SJSA1 (cell line): ENCODE measurements at regions not wholly inside any gene's neighbourhood (a gene's known extent, or its start where the extent isn't known, plus 50 kb on each side); places are given as distances from the start of the nearest gene placed in this dataset.
"Not testable (repeated sequence)": the region's sequence is repeated elsewhere in the genome, so short reads cannot be mapped to it uniquely, and the experiment has no call there.

Experiments used
- DNase-seq, 2 experiments: peaks; one replicate each; pipeline ENCODE4 v3.0.0-alpha.2; 2015 to 2020; ENCODE audit warnings: low spot score in 2 of 2, low read depth in 1 of 2
- H3K27ac ChIP-seq: fragments of 250-450 bp; sonication (Bioruptor Pico); 2 replicates; pipeline ENCODE4 v1.5.1; 2020; ENCODE audit warnings: mild to moderate bottlenecking, moderate library complexity
- H3K27me3 ChIP-seq: fragments of 250-450 bp; sonication (Bioruptor Pico); replicated peaks from 2 replicates; pipeline ENCODE4 v1.5.1; 2020; ENCODE audit warnings: mild to moderate bottlenecking, moderate library complexity
- H3K36me3 ChIP-seq: fragments of 250-450 bp; sonication (Bioruptor Pico); 2 replicates; pipeline ENCODE4 v1.5.1; 2020; ENCODE audit warnings: mild to moderate bottlenecking
- H3K4me1 ChIP-seq: fragments of 250-450 bp; sonication (Bioruptor Pico); replicated peaks from 2 replicates; pipeline ENCODE4 v1.6.1; 2021; ENCODE audit warnings: mild to moderate bottlenecking
- H3K4me3 ChIP-seq: fragments of 250-450 bp; sonication (Bioruptor Pico); 2 replicates; pipeline ENCODE4 v1.5.1; 2020; ENCODE audit warnings: mild to moderate bottlenecking
- H3K9me3 ChIP-seq: fragments of 250-450 bp; sonication (Bioruptor Pico); replicated peaks from 2 replicates; pipeline ENCODE4 v1.5.1; 2020; ENCODE audit warnings: mild to moderate bottlenecking

- not testable (repeated sequence) for H3K4me1 ChIP-seq
Measured at GRCh38 chr11:71707083-71707482, 124.4 kb upstream of the KRTAP5-11 start.

DNA sequence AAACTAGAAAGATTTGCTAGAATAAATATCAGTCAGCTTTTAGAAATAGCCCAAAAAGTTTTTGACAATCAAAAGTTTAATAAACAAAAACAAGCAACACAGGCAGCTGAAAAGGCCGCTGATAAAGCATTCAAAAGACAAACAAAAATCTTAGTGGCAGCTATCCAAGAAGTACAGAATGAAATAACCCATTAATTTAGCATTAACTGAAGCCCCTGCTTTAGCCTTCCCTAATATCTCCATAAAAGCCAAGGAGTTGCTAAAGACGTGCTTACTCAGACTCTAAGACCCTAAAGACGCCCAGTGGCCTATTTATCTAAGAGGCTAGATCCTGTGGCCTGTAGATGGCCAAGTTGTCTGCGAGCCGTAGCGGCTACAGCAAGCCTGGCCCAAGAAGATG, 123.5 kb upstream of the DEFB108B start:
- H3K9me3 ChIP-seq, DNase-seq, H3K4me3 ChIP-seq, H3K27ac ChIP-seq, H3K4me1 ChIP-seq, H3K27me3 ChIP-seq, H3K36me3 ChIP-seq: not testable (repeated sequence)

More at GRCh38 chr11:71707083-71707482, 124.4 kb upstream of the KRTAP5-11 start:
- H3K4me3 ChIP-seq, H3K27me3 ChIP-seq, H3K36me3 ChIP-seq, H3K9me3 ChIP-seq, H3K27ac ChIP-seq, DNase-seq: not testable (repeated sequence)

GRCh38 chr11:71710171-71710671, 122.8 kb upstream of the DEFB108B start:
- not testable (repeated sequence) for H3K4me3 ChIP-seq, DNase-seq, H3K4me1 ChIP-seq, H3K36me3 ChIP-seq, H3K27me3 ChIP-seq, H3K9me3 ChIP-seq, H3K27ac ChIP-seq

GRCh38 chr11:71710701-71711385, 122.2 kb upstream of the DEFB108B start:
- H3K9me3 ChIP-seq, H3K4me3 ChIP-seq, H3K27me3 ChIP-seq, H3K27ac ChIP-seq, H3K4me1 ChIP-seq, H3K36me3 ChIP-seq, DNase-seq: not testable (repeated sequence)

DNA sequence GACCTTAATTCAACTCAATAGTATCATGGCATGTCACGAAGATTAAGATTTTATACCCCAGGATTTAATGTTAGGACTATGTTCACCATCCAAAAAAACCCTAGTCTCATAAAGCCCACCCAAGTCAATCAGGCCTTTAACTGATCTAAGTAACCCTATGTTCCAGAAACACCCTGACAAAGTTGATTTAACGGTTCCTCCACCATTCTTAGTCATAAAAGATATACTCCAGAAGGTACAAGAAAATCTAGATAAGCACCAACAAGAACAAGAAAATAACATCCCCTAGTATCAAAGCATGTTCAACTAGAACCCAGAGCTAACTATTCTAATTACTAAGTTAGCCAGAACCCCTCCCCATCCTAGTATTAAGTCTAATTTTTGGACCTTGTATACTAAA, 120.7 kb upstream of the DEFB108B start:
- not testable (repeated sequence) for H3K36me3 ChIP-seq, H3K4me1 ChIP-seq, H3K9me3 ChIP-seq, H3K27me3 ChIP-seq, H3K27ac ChIP-seq, H3K4me3 ChIP-seq, DNase-seq

DNA sequence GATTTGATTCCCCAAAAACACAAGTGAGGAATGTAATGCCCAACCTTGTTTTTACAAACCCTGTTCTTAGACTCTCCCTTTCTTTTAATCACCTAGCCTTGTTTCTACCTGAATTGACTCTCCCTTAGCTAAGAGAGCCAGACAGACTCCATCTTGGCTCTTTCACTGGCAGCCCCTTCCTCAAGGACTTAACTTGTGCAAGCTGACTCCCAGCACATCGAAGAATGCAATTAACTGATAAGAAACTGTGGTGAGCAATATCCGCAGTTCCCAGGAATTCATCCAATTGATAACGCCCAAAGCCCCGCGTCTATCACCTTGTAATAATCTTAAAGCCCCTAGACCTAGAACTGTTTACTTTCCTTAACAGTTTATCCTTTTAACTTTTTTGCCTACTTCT, 120.2 kb upstream of the DEFB108B start:
- H3K27me3 ChIP-seq, H3K36me3 ChIP-seq, H3K9me3 ChIP-seq, DNase-seq, H3K4me3 ChIP-seq, H3K27ac ChIP-seq, H3K4me1 ChIP-seq: not testable (repeated sequence)

DNA sequence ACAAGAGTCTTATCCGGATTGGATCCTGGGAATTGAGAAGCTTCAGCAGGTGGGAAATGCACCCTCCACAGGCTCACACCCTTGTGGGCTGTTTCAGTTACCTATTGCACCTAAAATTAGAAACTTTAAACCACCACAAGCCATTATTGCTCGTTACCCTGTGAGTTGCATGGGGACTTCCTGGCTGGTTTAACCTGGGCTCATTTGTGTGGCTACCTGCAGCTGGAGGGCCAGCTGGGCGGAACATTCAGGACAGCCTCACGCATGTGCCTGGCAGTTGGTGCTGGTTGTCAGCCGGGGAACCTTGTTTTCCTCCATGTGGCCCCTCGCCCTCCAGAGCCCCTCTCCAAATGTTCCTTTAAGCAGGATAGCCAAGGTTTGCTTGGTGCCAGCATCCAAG, 118.5 kb upstream of the DEFB108B start:
- not testable (repeated sequence) for H3K9me3 ChIP-seq, H3K4me1 ChIP-seq, H3K27me3 ChIP-seq, DNase-seq, H3K36me3 ChIP-seq, H3K27ac ChIP-seq, H3K4me3 ChIP-seq

DNA sequence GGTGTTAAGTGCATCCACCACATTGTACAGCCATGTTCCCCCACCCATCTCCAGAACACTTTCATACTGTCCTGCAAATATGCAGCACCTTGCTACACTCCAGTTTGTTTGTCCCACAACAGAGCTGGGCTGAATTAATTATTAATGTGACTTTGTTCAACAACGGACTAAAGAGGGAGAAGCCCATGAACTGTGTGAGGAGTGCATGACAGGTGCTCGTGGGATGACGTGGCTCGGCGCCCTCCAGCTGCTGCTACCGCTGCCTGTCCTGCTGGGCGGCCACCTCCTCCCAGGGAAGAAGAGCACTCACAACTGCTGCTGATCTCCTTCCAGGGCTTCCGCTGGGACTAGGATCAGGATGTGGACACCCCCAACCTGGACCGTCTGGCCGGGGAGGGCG, 111.2 kb upstream of the DEFB108B start:
- not testable (repeated sequence) for H3K4me1 ChIP-seq, H3K36me3 ChIP-seq, DNase-seq, H3K9me3 ChIP-seq, H3K27me3 ChIP-seq, H3K27ac ChIP-seq, H3K4me3 ChIP-seq

DNA sequence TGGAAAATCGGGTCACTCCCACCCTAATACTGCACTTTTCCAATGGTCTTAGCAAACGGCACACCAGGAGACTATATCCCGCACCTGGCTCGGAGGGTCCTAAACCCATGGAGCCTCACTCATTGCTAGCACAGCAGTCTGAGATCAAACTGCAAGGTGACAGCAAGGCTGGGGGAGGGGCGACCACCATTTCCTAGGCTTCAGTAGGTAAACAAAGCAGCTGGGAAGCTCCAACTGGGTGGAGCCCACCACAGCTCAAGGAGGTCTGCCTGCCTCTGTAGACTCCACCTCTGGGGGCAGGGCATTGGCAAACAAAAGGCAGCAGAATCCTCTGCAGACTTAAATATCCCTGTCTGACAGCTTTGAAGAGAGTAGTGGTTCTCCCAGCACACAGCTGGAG, 109.0 kb upstream of the DEFB108B start:
- H3K27ac ChIP-seq, H3K4me3 ChIP-seq, H3K9me3 ChIP-seq, H3K4me1 ChIP-seq, H3K36me3 ChIP-seq, DNase-seq, H3K27me3 ChIP-seq: not testable (repeated sequence)

DNA sequence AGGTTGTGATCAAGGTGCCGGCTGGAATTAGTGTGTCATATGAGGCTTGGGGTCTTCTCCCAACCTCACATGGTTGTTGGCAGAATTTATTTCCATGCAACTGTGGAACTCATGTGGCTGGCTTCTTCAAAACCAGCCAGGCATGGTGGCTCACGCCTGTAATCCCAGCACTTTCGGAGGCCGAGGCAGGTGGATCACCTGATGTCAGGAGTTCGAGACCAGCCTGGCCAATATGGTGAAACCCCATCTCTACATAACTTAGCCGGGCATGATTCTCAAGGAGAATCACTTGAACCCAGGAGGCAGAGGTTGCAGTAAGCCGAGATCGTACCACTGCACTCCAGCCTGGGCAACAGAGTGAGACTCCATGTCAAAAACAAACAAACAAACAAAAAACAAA, 102.3 kb upstream of the DEFB108B start:
- H3K4me1 ChIP-seq, H3K27me3 ChIP-seq, H3K36me3 ChIP-seq, H3K9me3 ChIP-seq, H3K4me3 ChIP-seq, H3K27ac ChIP-seq: not testable (repeated sequence)
- DNase-seq: peak in 1 of 2 experiments; percentile 36

DNA sequence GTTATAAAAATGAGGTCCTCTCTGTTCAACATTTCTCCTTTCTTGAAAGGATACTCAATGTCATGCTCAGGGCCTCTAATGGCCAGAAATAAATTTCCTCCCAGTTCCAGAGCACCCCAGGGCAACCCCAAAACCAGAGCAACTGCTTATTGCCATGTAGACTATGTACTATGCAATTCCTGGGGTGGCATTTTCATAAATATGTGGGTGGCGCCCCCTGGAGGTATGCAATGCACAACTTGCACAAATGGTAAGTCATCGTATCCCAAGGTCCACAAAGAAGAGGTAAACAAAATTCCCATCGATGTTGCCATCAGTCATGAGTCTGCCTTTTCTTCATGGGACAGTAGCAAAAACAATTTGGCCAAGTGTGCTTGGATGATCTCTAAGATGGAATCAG, 98.6 kb upstream of the DEFB108B start:
- H3K4me1 ChIP-seq, H3K27ac ChIP-seq, H3K36me3 ChIP-seq, H3K27me3 ChIP-seq, H3K4me3 ChIP-seq, H3K9me3 ChIP-seq, DNase-seq: not testable (repeated sequence)

- not testable (repeated sequence) for H3K4me1 ChIP-seq, H3K36me3 ChIP-seq, DNase-seq, H3K27me3 ChIP-seq, H3K27ac ChIP-seq, H3K9me3 ChIP-seq, H3K4me3 ChIP-seq
Measured at GRCh38 chr11:71738317-71738716, 94.7 kb upstream of the DEFB108B start.

DNA sequence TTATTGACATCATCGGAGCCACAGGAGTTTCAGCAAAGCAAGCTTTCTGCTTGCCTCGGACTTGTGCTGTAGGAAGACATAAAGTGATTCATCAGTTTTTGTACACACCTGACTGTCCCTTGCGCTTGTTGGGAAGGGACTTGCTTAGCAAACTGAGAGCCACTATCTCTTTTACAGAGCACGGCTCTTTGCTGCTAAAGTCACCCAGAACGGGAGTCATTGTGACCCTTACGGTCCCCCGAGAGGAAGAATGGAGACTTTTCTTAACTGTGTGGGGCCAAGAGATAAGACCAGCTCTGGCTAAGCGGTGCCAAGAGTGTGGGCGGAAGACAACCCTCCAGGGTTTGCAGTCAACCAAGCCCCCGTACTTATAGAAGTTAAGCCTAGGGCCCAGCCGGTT, 89.6 kb upstream of the DEFB108B start:
- DNase-seq, H3K27me3 ChIP-seq, H3K4me3 ChIP-seq, H3K36me3 ChIP-seq, H3K9me3 ChIP-seq, H3K27ac ChIP-seq, H3K4me1 ChIP-seq: not testable (repeated sequence)

- H3K36me3 ChIP-seq, H3K4me3 ChIP-seq, DNase-seq, H3K9me3 ChIP-seq, H3K27ac ChIP-seq, H3K4me1 ChIP-seq, H3K27me3 ChIP-seq: not testable (repeated sequence)
Measured at GRCh38 chr11:71745656-71746055, 87.3 kb upstream of the DEFB108B start.

DNA sequence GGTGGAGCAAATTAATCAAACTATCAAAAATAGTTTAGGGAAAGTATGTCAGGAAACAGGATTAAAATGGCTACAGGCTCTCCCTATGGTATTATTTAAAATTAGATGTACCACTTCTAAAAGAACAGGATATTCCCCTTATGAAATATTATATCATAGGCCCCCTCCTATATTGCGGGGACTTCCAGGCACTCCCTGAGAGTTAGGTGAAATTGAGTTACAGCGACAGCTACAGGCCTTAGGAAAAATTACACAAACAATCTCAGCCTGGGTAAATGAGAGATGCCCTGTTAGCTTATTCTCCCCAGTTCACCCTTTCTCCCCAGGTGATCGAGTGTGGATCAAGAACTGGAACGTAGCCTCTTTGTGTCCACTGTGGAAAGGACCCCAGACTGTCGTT, 86.7 kb upstream of the DEFB108B start:
- not testable (repeated sequence) for H3K9me3 ChIP-seq, H3K27ac ChIP-seq, H3K36me3 ChIP-seq, DNase-seq, H3K27me3 ChIP-seq, H3K4me1 ChIP-seq, H3K4me3 ChIP-seq
